Psoas muscle (tissue), 7 donors: ENCODE measurements at regions not wholly inside any gene's neighbourhood (a gene's known extent, or its start where the extent isn't known, plus 50 kb on each side); places are given as distances from the start of the nearest gene placed in this dataset.

Experiments
- ATAC-seq, 4 donors: fragments of 200-7000 bp; cut with Tn5 transposase; one replicate each; pipeline ENCODE4 v1.9.1; 2020; ENCODE audit warnings: moderate library complexity in 3 of 4, mild to moderate bottlenecking in 2 of 4
- DNase-seq, 2 donors: peaks; one replicate each; pipeline ENCODE4 v3.0.0-alpha.2; 2020
- H3K27ac ChIP-seq: fragments of 200-600 bp; one replicate; pipeline ENCODE4 v1.8.0; 2022
- H3K27me3 ChIP-seq, 3 donors: fragments of 200-600 bp in 1 of 3; one replicate each; pipeline versions ENCODE4 v1.6.1 to v1.8.0; 2013 to 2022; ENCODE audit warnings: low read length in 2 of 3, mild to moderate bottlenecking in 2 of 3, moderate library complexity in 1 of 3; ENCODE audit not compliant: insufficient read depth in 3 of 3
- H3K36me3 ChIP-seq, 2 donors: fragments of 200-600 bp in 1 of 2; one replicate each; pipeline versions ENCODE4 v1.6.1 to v1.8.0; 2013 to 2022; ENCODE audit warnings: low read depth in 1 of 2, mild to moderate bottlenecking in 1 of 2, moderate library complexity in 1 of 2; ENCODE audit not compliant: insufficient read depth in 1 of 2
- H3K4me1 ChIP-seq: fragments of 200-600 bp; one replicate; pipeline ENCODE4 v1.8.0; 2022
- H3K4me3 ChIP-seq: fragments of 200-600 bp; one replicate; pipeline ENCODE4 v1.8.0; 2022; ENCODE audit warnings: mild to moderate bottlenecking
- H3K9me3 ChIP-seq: fragments of 200-600 bp; one replicate; pipeline ENCODE4 v1.8.0; 2022
- WGBS, 3 donors: extraction: QIAGEN DNeasy Blood & Tissue Kit; methylation state at CpG; one replicate each; pipeline versions ENCODE4 v1.1.6 to v1.1.7; 2013; 5-methylcytosine and 5-hydroxymethylcytosine counted together
- intact Hi-C, 2 donors: fragments of 100-400 bp; cut with DNase I; formaldehyde crosslinking; loops; one replicate each; pipeline versions ENCODE4 v1.11.0 to v1.14.2; 2022
- TF ChIP-seq, protein P1 (sequence below): fragments of 200-600 bp; IDR thresholded peaks from one replicate; pipeline ENCODE4 v1.8.0; 2022; ENCODE audit warnings: antibody characterized with exemption
- donor health status: healthy with polysubstance abuse.
- donor health status: DM: no; HTN: no; CAD: no; lungs with moderate emphysema.
- donor health status: Bipolar disorder and iron deficiency.
- donor health status: healthy.
- donor health status: DM: yes; HTN: yes; CAD: no.
- donor health status: DM: no; HTN: no; CAD: no.
- donor health status: DM: yes; HTN: yes; CAD: no.

DNA sequence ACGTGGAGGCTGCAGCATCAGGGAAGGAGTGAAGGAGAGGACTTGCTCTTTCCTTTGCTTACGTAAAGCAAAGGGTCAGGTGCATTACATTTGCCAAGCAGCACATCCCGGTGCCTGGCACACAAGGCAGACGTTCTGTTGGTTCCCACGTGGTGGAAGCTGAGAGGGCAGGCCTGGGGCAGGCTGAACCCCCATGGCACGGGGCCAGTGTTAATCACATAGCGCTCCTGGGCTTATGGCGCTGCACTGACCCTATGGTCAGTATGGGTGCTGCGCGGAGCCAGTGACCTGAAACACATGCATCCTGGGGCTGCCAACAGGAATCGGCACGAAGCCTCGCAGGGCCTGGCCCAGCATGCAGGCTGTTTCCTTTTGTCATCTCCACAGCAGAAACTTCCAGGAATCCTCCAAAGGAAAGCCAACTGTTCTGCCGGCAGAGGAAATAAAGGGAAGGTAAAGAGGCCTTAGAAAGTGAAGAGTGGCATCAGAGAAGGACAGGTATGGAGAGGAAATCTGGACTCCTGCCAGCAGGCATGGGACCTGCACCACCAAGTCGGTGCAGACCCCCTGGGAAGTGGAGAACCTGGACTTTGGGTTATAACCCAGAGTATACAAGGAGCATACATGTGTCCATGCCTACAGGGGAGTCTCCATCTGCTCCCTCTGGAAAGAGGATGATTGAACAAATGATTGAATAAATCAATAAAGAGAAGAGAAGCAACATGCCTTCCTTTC, 560.2 kb downstream of the TCERG1L start:
- H3K4me3 ChIP-seq = no peak overlapping the region
- WGBS, 3 donors = 73 to 83% (median 82%) methylated on average over 15 of the region's 15 CpGs
- H3K9me3 ChIP-seq = peaks cover 5% of the 10 kb centered on the region
- ATAC-seq (no peak), DNase-seq (peak in 1 of 2 donors; percentile 35)
- H3K27me3 ChIP-seq = peaks cover 0 to 2% (median 0%) of the 10 kb centered on the region in 3 donors
- intact Hi-C loops = no loop called here
- no peak overlapping the region for H3K27ac ChIP-seq
- no peaks in the 10 kb centered on the region for H3K4me1 ChIP-seq
- TF ChIP-seq, protein P1, sequence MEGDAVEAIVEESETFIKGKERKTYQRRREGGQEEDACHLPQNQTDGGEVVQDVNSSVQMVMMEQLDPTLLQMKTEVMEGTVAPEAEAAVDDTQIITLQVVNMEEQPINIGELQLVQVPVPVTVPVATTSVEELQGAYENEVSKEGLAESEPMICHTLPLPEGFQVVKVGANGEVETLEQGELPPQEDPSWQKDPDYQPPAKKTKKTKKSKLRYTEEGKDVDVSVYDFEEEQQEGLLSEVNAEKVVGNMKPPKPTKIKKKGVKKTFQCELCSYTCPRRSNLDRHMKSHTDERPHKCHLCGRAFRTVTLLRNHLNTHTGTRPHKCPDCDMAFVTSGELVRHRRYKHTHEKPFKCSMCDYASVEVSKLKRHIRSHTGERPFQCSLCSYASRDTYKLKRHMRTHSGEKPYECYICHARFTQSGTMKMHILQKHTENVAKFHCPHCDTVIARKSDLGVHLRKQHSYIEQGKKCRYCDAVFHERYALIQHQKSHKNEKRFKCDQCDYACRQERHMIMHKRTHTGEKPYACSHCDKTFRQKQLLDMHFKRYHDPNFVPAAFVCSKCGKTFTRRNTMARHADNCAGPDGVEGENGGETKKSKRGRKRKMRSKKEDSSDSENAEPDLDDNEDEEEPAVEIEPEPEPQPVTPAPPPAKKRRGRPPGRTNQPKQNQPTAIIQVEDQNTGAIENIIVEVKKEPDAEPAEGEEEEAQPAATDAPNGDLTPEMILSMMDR = no peak
- H3K36me3 ChIP-seq = no peaks in the 10 kb centered on the region

- intact Hi-C loops = no loop called here
- Histone ChIP-seq H3K4me3 (no peak overlapping the region), H3K4me1 (no peaks in the 10 kb centered on the region), H3K36me3 (no peaks in the 10 kb centered on the region), H3K27me3 (peaks cover 0 to 2% (median 0%) of the 10 kb centered on the region in 3 donors), H3K9me3 (peaks cover 5% of the 10 kb centered on the region), H3K27ac (no peak overlapping the region)
- WGBS, 3 donors = 74 to 78% (median 75%) methylated on average over 8 of the region's 8 CpGs
- no peak for ATAC-seq
- TF ChIP-seq, protein P1 = no peak
- DNase-seq = peak in 1 of 2 donors; percentile 8
Observed at GRCh38 chr10:130751851-130752250, 559.7 kb downstream of the TCERG1L start.

DNA sequence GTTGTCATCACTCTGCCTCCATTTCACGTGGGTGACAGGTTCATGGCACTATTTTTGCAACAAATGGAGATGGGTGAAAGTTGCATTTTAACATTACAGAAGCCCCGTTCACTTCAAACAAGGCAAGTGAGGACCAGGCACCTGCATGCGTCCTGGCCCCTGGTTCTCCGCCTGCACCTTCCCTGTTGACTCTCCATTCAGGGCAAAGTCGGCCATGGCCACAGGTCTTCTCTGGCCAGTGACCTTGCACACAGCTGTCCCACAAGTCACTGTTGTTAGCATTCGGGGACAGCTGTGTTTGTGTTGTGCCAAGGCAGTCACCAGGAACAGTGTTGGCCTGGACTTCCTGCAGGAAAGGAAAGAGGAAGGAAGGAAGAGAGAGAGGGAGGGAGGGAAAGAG, 554.9 kb downstream of the TCERG1L start:
- TF ChIP-seq, protein P1 = no peak
- Histone ChIP-seq H3K27me3 (peaks cover 0 to 2% (median 0%) of the 10 kb centered on the region in 3 donors), H3K4me1 (no peaks in the 10 kb centered on the region), H3K4me3 (no peak overlapping the region), H3K9me3 (peaks cover 5% of the 10 kb centered on the region), H3K27ac (no peak overlapping the region), H3K36me3 (no peaks in the 10 kb centered on the region)
- WGBS, 3 donors = 38 to 65% (median 41%) methylated on average over 6 of the region's 6 CpGs
- ATAC-seq (no peak), DNase-seq (peak in 1 of 2 donors; percentile 2)
- intact Hi-C loops = no loop called here

- no peak overlapping the region for H3K4me3 ChIP-seq
- no peak overlapping the region for H3K27ac ChIP-seq
- ATAC-seq (no peak), DNase-seq (peak in 1 of 2 donors; percentile 12)
- peaks cover 5% of the 10 kb centered on the region for H3K9me3 ChIP-seq
- TF ChIP-seq, protein P1 = no peak
- no peaks in the 10 kb centered on the region for H3K4me1 ChIP-seq
- 40 to 50% (median 43%) methylated on average over 5 of the region's 5 CpGs for WGBS, 3 donors
- H3K27me3 ChIP-seq = peaks cover 0 to 2% (median 0%) of the 10 kb centered on the region in 3 donors
- H3K36me3 ChIP-seq = no peaks in the 10 kb centered on the region
- intact Hi-C loops = no loop called here
Observed at GRCh38 chr10:130757271-130757670, 554.2 kb downstream of the TCERG1L start.
